Stimulated activated naive CD8-positive, alpha-beta T cell treated with anti-CD3 and anti-CD28 coated beads, Interleukin-15, Interleukin-2, amounts not matched to agents 100 ng/mL and 50 ng/mL, for 24 hours (primary cell): ENCODE measurements at regions not wholly inside any gene's neighbourhood (a gene's known extent, or its start where the extent isn't known, plus 50 kb on each side); places are given as distances from the start of the nearest gene placed in this dataset.
"Not testable (repeated sequence)": the region's sequence is repeated elsewhere in the genome, so short reads cannot be mapped to it uniquely, and the experiment has no call there.

Source experiments
- H3K27ac Mint-ChIP-seq: one replicate; pipeline ENCODE4 v1.8.0; 2021; ENCODE audit warnings: mild to moderate bottlenecking, mixed read lengths
- H3K27me3 Mint-ChIP-seq: one replicate; pipeline ENCODE4 v1.8.0; 2021; ENCODE audit warnings: mixed read lengths
- H3K36me3 Mint-ChIP-seq: one replicate; pipeline ENCODE4 v1.8.0; 2021; ENCODE audit warnings: low read depth, mixed read lengths
- H3K4me1 Mint-ChIP-seq: one replicate; pipeline ENCODE4 v1.8.0; 2021; ENCODE audit warnings: low read depth, mixed read lengths
- H3K4me3 Mint-ChIP-seq: one replicate; pipeline ENCODE4 v1.8.0; 2021; ENCODE audit warnings: mild to moderate bottlenecking, mixed read lengths
- H3K9me3 Mint-ChIP-seq: one replicate; pipeline ENCODE4 v1.8.0; 2021; ENCODE audit warnings: mixed read lengths

DNA sequence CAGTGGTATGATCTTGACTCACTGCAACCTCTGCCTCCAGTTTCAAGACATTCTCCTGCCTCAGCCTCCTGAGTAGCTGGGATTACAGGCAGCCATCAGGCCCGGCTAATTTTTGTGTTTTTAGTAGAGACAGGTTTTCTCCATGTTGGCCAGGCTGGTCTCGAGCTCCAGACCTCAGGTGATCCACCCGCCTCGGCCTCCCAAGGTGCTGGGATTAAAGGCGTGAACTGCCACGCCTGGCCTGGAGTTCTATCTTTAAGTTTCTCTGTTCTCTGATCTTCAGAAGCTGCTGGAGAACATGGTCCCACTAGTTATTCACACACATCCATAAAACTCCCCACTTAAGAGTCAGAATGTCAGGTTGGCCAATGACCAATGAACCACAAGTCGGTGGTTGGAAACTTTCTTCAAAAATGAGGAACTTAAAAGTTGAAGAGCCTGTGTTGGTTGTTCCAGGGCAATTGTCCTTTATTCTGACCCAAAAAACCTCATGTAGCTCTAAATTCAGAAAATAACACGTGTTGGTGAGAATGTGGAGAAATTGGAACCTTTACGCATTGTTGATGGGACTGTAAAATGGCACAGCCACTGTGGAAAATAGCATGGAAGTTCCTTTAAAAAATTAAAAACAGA, 55.9 kb upstream of the PIK3CB start:
- no peaks in the 10 kb centered on the region for H3K9me3 Mint-ChIP-seq
- peak overlapping the region; percentile 17 for H3K4me3 Mint-ChIP-seq
- H3K4me1 Mint-ChIP-seq: peaks cover 8% of the 10 kb centered on the region
- no peaks in the 10 kb centered on the region for H3K36me3 Mint-ChIP-seq
- H3K27ac Mint-ChIP-seq: peak overlapping the region; percentile 47
- H3K27me3 Mint-ChIP-seq: peaks cover 3% of the 10 kb centered on the region

GRCh38 chr3:138889792-138890191, 55.1 kb upstream of the PIK3CB start:
- Mint-ChIP-seq H3K4me1 (peaks cover 8% of the 10 kb centered on the region), H3K27me3 (peaks cover 3% of the 10 kb centered on the region), H3K9me3 (no peaks in the 10 kb centered on the region), H3K36me3 (no peaks in the 10 kb centered on the region), H3K27ac (no peak overlapping the region), H3K4me3 (no peak overlapping the region)

DNA sequence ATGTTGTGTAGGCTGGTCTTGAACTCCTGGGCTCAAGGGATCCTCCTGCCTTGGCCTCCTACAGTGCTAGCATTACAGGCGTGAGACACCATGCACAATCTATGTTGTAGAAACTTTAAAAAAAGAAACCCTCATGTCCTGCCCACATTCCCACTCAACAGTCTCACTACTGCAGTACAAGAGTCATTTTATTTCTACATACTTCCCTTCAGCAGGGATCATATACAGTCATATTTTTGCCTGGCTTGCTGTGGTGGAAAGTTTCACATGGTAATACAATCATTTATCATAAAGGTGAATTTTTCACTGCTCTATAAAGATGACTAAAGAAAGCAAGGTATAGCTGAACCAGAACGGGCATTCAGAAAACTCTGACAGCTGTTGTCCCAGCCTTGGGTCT, 53.8 kb upstream of the PIK3CB start:
- Mint-ChIP-seq H3K27me3 (peaks cover 3% of the 10 kb centered on the region), H3K27ac (no peak overlapping the region), H3K4me3 (no peak overlapping the region), H3K36me3 (no peaks in the 10 kb centered on the region), H3K4me1 (peaks cover 8% of the 10 kb centered on the region), H3K9me3 (no peaks in the 10 kb centered on the region)

DNA sequence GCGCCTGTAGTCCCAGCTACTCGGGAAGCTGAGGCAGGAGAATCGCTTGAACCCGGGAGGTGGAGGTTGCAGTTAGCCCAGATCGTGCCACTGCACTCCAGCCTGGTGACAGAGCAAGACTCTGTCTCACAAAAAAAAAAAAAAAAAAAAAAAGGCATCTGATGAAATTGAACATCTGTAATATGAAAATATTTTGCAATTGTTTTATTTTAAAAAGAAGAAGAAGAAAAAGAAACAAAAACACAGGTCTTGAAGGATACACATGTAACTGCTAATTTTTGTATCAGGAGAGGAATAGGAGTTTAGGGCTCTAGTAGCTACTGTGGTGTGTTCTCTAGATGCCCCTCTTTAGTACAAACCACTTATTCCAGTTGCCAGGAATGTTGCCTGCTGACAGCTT, 51.4 kb upstream of the PIK3CB start:
- not testable (repeated sequence) for H3K36me3 Mint-ChIP-seq, H3K4me1 Mint-ChIP-seq, H3K9me3 Mint-ChIP-seq, H3K4me3 Mint-ChIP-seq, H3K27ac Mint-ChIP-seq, H3K27me3 Mint-ChIP-seq
